Stimulated activated CD8-positive, alpha-beta memory T cell treated with anti-CD3 and anti-CD28 coated beads, Interleukin-7, amount 100 ng/mL, for 24 hours (primary cell): ENCODE measurements at regions not wholly inside any gene's neighbourhood (a gene's known extent, or its start where the extent isn't known, plus 50 kb on each side); places are given as distances from the start of the nearest gene placed in this dataset.

ENCODE experiments used
- DNase-seq: peaks from one replicate; pipeline ENCODE4 v3.0.0-alpha.2; 2020; ENCODE audit warnings: low read depth

- DNase-seq, result no peak
Measured at GRCh38 chr1:193661385-193661784, 475.0 kb upstream of the B3GALT2 start.

DNA sequence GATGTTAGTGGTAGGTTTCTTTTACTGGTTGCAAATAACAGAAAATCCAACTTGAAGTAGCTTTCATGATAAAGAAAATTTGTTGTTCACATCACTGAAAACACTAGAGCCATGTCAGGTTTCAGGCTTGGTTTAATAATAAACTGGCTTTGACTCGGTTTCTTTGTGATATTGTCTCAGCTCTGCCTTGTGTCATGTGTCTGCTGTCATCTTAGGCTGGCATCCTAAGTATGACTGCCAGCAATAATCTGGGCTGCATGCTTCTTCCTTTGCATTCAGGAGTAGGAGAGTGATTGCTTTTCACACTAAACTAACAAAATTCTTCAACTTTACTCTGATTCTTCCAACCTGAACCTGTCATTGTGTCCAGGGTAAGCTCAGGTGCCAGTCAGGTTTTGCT, 474.0 kb upstream of the B3GALT2 start:
- no peak for DNase-seq

- DNase-seq, result no peak
Measured at GRCh38 chr1:193658691-193659090, 472.3 kb upstream of the B3GALT2 start.

GRCh38 chr1:193658081-193658480, 471.7 kb upstream of the B3GALT2 start:
- DNase-seq, result no peak

DNA sequence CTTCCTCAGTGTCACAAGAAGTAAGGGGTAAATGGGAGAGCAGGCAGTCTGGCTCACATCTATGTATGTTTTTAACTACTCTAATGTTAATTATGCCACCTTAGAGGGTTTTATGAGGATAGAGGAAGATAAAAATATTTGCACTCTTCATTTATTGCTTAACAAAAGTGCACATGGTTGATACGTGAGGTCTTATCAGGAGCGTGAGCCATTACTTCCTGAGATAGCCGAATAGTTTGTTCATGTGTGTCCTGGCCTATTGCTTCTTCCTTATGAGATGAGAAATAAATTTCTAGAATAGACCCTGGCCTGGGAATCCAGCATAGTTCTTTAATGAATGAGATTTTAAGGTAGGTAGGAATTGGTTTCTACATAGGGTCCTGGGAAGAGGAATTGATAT, 471.1 kb upstream of the B3GALT2 start:
- no peak for DNase-seq

GRCh38 chr1:193656841-193657240, 470.4 kb upstream of the B3GALT2 start:
- no peak for DNase-seq

DNA sequence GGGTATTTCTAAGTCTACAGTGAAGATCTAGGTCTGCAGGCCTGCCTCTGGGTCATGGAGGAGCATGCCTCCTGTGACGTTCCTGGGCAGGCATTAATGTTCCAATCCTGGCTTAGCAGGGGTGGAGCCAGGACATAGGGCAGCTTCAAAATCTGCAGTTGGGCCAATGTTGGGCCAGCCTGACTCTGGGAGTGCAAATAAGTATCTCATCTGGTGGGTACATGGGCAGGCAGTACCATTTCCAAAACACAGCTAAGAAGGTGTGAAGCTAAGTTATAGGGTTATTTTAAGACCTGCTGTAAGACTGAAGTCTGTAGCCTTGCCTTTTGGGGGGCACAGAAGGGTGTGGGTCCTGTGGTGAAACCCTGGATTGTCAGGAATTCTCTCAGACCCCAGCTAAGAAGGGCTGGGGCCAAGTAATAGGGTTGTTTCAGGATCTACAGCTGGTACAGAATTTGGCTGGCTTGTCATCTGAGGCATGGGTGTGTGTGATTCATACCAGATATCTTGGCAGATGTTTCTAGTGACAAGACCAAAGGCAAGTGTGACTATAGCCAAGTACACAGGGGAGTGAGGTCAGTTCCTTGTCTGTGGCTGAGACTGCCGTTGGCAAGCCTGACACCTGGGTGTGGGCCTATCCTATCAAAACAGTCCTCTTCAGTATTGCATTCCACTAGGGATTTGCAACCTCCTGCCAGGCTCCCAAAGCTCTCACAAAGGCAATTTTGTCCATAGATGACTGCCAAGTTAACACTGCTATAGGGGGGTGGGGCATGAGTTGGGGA, 468.7 kb upstream of the B3GALT2 start:
- DNase-seq, result no peak

GRCh38 chr1:193649587-193649986, 463.2 kb upstream of the B3GALT2 start:
- no peak for DNase-seq

GRCh38 chr1:193634876-193635275, 448.5 kb upstream of the B3GALT2 start:
- DNase-seq, result no peak

- no peak for DNase-seq
Measured at GRCh38 chr1:193634470-193634869, 448.1 kb upstream of the B3GALT2 start.

DNA sequence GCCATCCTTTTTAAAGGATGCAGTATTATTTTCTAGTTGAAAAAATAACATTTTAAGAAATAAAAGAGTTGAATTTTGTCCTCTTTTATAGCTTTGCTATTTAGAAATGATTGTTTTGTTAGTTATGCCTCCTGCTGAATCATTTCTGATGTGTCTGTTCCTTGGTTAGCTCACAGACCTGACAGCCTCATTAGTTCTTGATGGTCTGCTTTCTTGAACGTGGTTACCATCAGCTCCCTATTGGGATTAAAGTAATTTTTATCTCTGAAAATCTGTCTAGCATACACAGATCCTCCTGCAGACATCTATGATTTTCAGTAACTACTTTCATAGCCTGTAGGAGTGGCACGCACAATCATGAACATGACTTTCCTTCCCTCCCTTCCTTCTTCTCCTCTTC, 447.6 kb upstream of the B3GALT2 start:
- DNase-seq, result no peak

- no peak for DNase-seq
Measured at GRCh38 chr1:193633093-193633492, 446.7 kb upstream of the B3GALT2 start.

- DNase-seq, result no peak
Measured at GRCh38 chr1:193631306-193631705, 444.9 kb upstream of the B3GALT2 start.

- DNase-seq, result no peak
Measured at GRCh38 chr1:193629875-193630274, 443.5 kb upstream of the B3GALT2 start.

DNA sequence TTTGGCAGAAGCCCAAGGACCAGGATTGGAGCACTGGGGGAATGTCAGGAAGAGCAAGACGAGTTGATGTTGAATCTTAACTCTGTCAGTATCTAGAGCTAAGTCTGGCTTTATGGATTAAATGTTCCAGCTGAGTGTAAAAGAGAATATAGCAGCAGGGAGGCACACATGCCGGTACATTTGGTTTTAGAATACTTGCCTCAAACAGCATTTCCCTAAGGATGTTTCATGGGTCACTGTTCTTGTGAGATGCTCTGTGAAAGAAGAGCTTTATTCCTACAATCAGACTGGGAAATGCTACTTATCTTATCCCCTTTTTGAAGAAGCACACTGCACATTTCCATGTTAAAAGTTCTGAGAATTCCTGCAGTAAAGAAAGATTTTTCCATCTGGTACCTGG, 440.3 kb upstream of the B3GALT2 start:
- DNase-seq, result no peak

GRCh38 chr1:193625255-193625654, 438.8 kb upstream of the B3GALT2 start:
- no peak for DNase-seq

DNA sequence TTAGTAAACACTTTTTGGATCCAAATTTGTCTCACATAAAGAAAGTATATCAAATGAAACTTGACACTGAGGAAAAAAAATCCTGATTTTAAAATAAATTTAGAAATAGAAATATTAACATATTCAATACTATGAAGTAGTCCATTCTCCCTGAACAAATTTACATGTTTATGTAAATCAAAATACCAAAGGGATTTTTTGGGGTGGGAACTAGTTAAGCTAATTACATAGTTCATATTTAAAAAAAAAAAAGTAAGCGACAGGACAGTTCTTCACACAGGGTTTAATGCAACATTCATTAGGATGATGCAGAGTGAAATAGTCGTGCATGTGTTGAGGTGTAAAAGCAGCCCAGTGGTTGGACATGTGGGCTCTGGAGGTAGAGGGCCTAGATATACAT, 433.5 kb upstream of the B3GALT2 start:
- DNase-seq, result no peak

GRCh38 chr1:193614817-193615216, 428.4 kb upstream of the B3GALT2 start:
- no peak for DNase-seq

- DNase-seq, result no peak
Measured at GRCh38 chr1:193614275-193614674, 427.9 kb upstream of the B3GALT2 start.

DNA sequence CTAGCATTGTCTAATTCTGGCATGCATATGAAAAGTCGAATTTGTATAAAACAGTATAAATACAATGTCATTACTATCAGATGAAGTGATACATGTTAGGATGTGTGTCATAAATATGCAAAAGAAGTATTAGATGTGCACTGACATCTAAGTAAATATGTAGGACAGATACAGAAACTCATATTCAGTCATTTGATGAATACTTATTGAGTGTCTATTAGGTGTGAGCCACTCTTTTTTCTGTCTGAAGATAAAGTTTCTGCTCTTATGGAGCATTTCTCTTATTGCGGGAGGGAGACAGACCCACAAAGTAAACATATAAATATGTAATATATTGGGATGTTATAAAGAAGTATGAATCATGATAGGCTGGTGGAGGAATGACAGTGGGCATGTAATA, 426.6 kb upstream of the B3GALT2 start:
- no peak for DNase-seq

- no peak for DNase-seq
Measured at GRCh38 chr1:193609592-193609991, 423.2 kb upstream of the B3GALT2 start.

DNA sequence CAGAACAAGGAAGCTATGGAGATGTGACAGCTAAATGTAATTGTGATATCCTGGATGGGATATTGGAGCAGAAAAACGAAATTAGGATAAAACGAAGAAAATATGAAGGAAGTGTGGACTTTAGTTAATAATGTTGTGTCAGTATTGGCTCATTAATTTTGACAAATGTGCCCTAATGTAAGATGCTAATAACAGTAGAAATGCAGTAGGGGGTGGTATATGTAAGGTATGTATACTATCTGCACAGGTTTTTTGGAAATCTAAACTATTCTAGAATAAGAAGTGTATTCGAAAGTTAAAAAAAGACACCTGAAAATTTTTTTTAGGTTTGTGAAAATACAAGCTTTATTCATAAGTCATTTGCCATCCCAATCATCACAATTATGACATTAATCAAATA, 421.4 kb upstream of the B3GALT2 start:
- no peak for DNase-seq

- DNase-seq, result no peak
Measured at GRCh38 chr1:193606035-193606434, 419.6 kb upstream of the B3GALT2 start.

DNA sequence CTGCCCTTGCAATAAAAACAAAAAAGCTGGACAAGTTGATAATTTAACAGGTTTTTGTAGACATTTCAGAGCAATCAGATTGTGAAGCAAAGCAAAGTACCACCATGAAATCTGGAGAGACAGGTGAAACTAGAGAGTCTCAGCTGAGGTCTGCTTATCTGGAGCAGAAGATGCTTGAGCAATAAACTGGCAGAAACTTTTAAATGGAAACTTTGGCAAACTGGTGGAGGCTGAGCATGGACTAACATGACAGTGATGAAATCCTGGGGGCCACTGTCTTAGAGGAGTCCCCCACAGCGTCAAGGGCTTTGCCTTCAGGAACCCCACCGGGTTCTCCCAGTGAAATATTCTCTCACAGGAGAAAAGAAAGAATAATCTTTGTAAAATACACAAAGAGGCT, 416.3 kb upstream of the B3GALT2 start:
- DNase-seq, result no peak
